OCI-LY7 (cell line): ENCODE measurements at regions not wholly inside any gene's neighbourhood (a gene's known extent, or its start where the extent isn't known, plus 50 kb on each side); places are given as distances from the start of the nearest gene placed in this dataset.

ENCODE experiments used
- BruUV-seq: library from RNA; stranded (reverse); fragments of 400-500 nt; replicated peaks from 2 replicates; lab custom pipeline; 2021; lab: Mats Ljungman, UMichigan
- CTCF ChIA-PET: fragments of 300-600 bp; sonication (Branson Sonifier 250); formaldehyde crosslinking; loops from one replicate; lab custom pipeline; 2022; ENCODE audit warnings: antibody characterized with exemption; ENCODE audit not compliant: unreplicated experiment; lab: Charles Lee
- POLR2A ChIA-PET: fragments of 300-600 bp; sonication (Branson Sonifier 250); formaldehyde crosslinking; loops from one replicate; lab custom pipeline; 2022; ENCODE audit warnings: antibody characterized with exemption; lab: Charles Lee
- DNase-seq: peaks from one replicate; pipeline ENCODE4 v3.0.0-alpha.2; 2015; ENCODE audit warnings: low spot score
- H2AFZ ChIP-seq: fragments of 200-600 bp; sonication (generic), shearing (Covaris generic); 2 replicates; pipeline ENCODE4 v1.6.1; 2014; ENCODE audit warnings: mild to moderate bottlenecking, antibody characterized with exemption, low read length, moderate library complexity
- H3K27ac ChIP-seq: fragments of 200-600 bp; sonication (generic); 2 replicates; pipeline ENCODE4 v1.5.1; 2014; ENCODE audit warnings: mixed run types, low read depth, mild to moderate bottlenecking, moderate library complexity, low read length, inconsistent platforms; ENCODE audit not compliant: poor library complexity, severe bottlenecking
- H3K36me3 ChIP-seq: fragments of 200-600 bp; sonication (generic); 2 replicates; pipeline ENCODE4 v1.6.1; 2014; ENCODE audit warnings: mild to moderate bottlenecking, antibody characterized with exemption, low read length, moderate library complexity, mixed read lengths; ENCODE audit not compliant: insufficient read depth
- H3K4me1 ChIP-seq: fragments of 200-600 bp; sonication (generic); 2 replicates; pipeline ENCODE4 v1.5.1; 2014; ENCODE audit warnings: mild to moderate bottlenecking, low read length; ENCODE audit not compliant: insufficient read depth, poor library complexity, severe bottlenecking
- H3K4me2 ChIP-seq: fragments of 200-600 bp; sonication (generic); 2 replicates; pipeline ENCODE4 v1.6.1; 2014; ENCODE audit warnings: mild to moderate bottlenecking, low read length
- H3K4me3 ChIP-seq: fragments of 200-600 bp; sonication (generic); 2 replicates; pipeline ENCODE4 v1.5.1; 2014; ENCODE audit warnings: mild to moderate bottlenecking, low read depth, low read length; ENCODE audit not compliant: poor library complexity, severe bottlenecking
- H3K79me2 ChIP-seq: fragments of 200-600 bp; sonication (generic); 2 replicates; pipeline ENCODE4 v1.6.1; 2016; ENCODE audit warnings: low read depth, mild to moderate bottlenecking, low read length, moderate library complexity, mixed read lengths; ENCODE audit not compliant: insufficient read depth
- H3K9me2 ChIP-seq: fragments of 200-600 bp; sonication (generic); 2 replicates; pipeline ENCODE4 v1.6.1; 2016; ENCODE audit warnings: mild to moderate bottlenecking, low read length, mixed read lengths; ENCODE audit not compliant: insufficient read depth
- H3K9me3 ChIP-seq: fragments of 200-600 bp; sonication (generic); 2 replicates; pipeline ENCODE4 v1.6.1; 2014; ENCODE audit warnings: mild to moderate bottlenecking, mixed run types, low read length, mixed read lengths
- H4K20me1 ChIP-seq: fragments of 200-600 bp; sonication (generic); 2 replicates; pipeline ENCODE4 v1.6.1; 2014; ENCODE audit warnings: mild to moderate bottlenecking, antibody characterized with exemption, low read length, moderate library complexity, mixed read lengths; ENCODE audit not compliant: insufficient read depth
- CTCF ChIP-seq: fragments of 200-600 bp; sonication (generic); conservative IDR thresholded peaks from 2 replicates; pipeline ENCODE4 v1.5.1; 2014; ENCODE audit warnings: mild to moderate bottlenecking, antibody characterized with exemption, low read length, moderate library complexity, mixed read lengths
- EZH2phosphoT487 ChIP-seq: fragments of 200-600 bp; sonication (generic); IDR thresholded peaks from 2 replicates; pipeline ENCODE4 v1.6.1; 2018; ENCODE audit warnings: low read depth, borderline replicate concordance, mild to moderate bottlenecking, mixed run types, antibody characterized with exemption, low read length, moderate library complexity, mixed read lengths
- intact Hi-C: fragments of 100-400 bp; cut with micrococcal nuclease; formaldehyde crosslinking; loops from one replicate; pipeline ENCODE4 v1.10.0; 2022; ENCODE audit not compliant: unreplicated experiment

GRCh38 chr9:91158946-91159345 lies 202.8 kb downstream of the AUH start:
- intact Hi-C loops = no loop called here
- H2AFZ ChIP-seq = no peak overlapping the region
- no peaks in the 10 kb centered on the region for H3K79me2 ChIP-seq
- no peaks in the 10 kb centered on the region for H3K36me3 ChIP-seq
- H3K4me1 ChIP-seq = peaks cover 18% of the 10 kb centered on the region
- H3K4me3 ChIP-seq = no peak overlapping the region
- no peak overlapping the region for H3K4me2 ChIP-seq
- DNase-seq = no peak
- no peaks in the 10 kb centered on the region for H3K9me2 ChIP-seq
- TF ChIP-seq CTCF (no peak), EZH2phosphoT487 (no peak)
- ChIA-PET POLR2A (no interaction called here), CTCF (interaction anchor here (0.6 kb wide), 1 partner anchor 496 kb away, joined by 4 read pairs; no protein-coding TSS in a partner anchor)
- no peaks in the 10 kb centered on the region for H4K20me1 ChIP-seq
- no TSS peak for BruUV-seq
- H3K9me3 ChIP-seq = no peaks in the 10 kb centered on the region
- H3K27ac ChIP-seq = no peak overlapping the region

GRCh38 chr9:91159664-91160121 lies 202.0 kb downstream of the AUH start:
- H3K4me1 ChIP-seq = peaks cover 22% of the 10 kb centered on the region

GRCh38 chr9:91160181-91160580 lies 201.5 kb downstream of the AUH start:
- H3K4me1 ChIP-seq = peaks cover 22% of the 10 kb centered on the region
- no peaks in the 10 kb centered on the region for H3K79me2 ChIP-seq
- no peaks in the 10 kb centered on the region for H3K9me2 ChIP-seq
- no peak overlapping the region for H3K4me3 ChIP-seq
- intact Hi-C loops = no loop called here
- H3K36me3 ChIP-seq = no peaks in the 10 kb centered on the region
- ChIA-PET POLR2A (no interaction called here), CTCF (no interaction called here)
- TF ChIP-seq EZH2phosphoT487 (no peak), CTCF (no peak)
- H3K27ac ChIP-seq = no peak overlapping the region
- DNase-seq = no peak
- no peak overlapping the region for H3K4me2 ChIP-seq
- no peaks in the 10 kb centered on the region for H3K9me3 ChIP-seq
- H2AFZ ChIP-seq = no peak overlapping the region
- no TSS peak for BruUV-seq
- H4K20me1 ChIP-seq = no peaks in the 10 kb centered on the region

More at GRCh38 chr9:91159664-91160121, 202.0 kb downstream of the AUH start:
- Histone ChIP-seq H3K4me2 (no peak overlapping the region), H2AFZ (no peak overlapping the region), H4K20me1 (no peaks in the 10 kb centered on the region), H3K4me3 (no peak overlapping the region), H3K79me2 (no peaks in the 10 kb centered on the region), H3K27ac (no peak overlapping the region), H3K9me3 (no peaks in the 10 kb centered on the region), H3K9me2 (no peaks in the 10 kb centered on the region), H3K36me3 (no peaks in the 10 kb centered on the region)
- TF ChIP-seq CTCF (no peak), EZH2phosphoT487 (no peak)
- no peak for DNase-seq
- intact Hi-C loops = no loop called here
- no TSS peak for BruUV-seq
- ChIA-PET POLR2A (no interaction called here), CTCF (no interaction called here)
